Uterus (tissue), 2 donors: ENCODE measurements at regions not wholly inside any gene's neighbourhood (a gene's known extent, or its start where the extent isn't known, plus 50 kb on each side); places are given as distances from the start of the nearest gene placed in this dataset.

Source experiments
- CTCF ChIP-seq, 4 experiments: fragments of 200-600 bp in 2 of 4; fragments of 450-650 bp in 2 of 4; sonication (generic) in 2 of 4; IDR thresholded peaks; one replicate each; pipeline ENCODE4 v1.5.1; 2016 to 2019; ENCODE audit warnings: antibody characterized with exemption in 4 of 4, mild to moderate bottlenecking in 2 of 4, moderate library complexity in 1 of 4
- POLR2A ChIP-seq, 2 donors: fragments of 450-650 bp; IDR thresholded peaks; one replicate each; pipeline ENCODE4 v1.6.1; 2016; ENCODE audit warnings: antibody characterized with exemption in 2 of 2, mild to moderate bottlenecking in 1 of 2, moderate library complexity in 1 of 2

- TF ChIP-seq CTCF (IDR thresholded peaks at IDR 0.05) (no peak), POLR2A (IDR thresholded peaks at IDR 0.05) (no peak)
Observed at GRCh38 chr10:9399275-9399983, 1344.9 kb downstream of the GATA3 start.
